ENCODE measurements at regions not wholly inside any gene's neighbourhood (a gene's known extent, or its start where the extent isn't known, plus 50 kb on each side); places are given as distances from the start of the nearest gene placed in this dataset.
A peak's percentile ranks its signal among the peaks of the same experiment; 100 is the strongest.

DNA sequence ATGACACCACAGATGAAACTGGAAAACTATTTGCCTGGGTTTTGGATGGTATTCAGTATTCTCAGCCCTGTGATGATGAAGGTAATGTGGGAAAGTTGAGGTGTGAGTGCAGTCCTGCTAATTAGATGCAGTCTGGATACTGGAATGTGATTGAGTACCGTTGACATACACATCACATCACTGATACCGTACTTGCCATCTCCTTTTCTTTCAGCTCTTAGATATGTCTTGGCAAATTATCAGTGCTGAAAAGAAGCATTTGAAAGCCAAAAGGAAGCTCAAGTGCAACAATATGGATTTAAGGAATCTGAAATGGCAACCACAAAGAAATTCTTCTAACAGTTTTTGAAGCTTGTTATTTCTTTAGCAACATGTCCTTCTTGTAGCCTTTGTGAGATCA is 381.4 kb upstream of the TGFBR2 start:
- Histone ChIP-seq H3K23ac (ENCODE audit: low read depth, low read length) (0 out of 2 replicates have a peak overlapping the region, but pooled peaks have one; percentile 41), H3K9me3 (ENCODE audit: control insufficient read depth, insufficient read depth, low read length) (no peaks in the 10 kb centered on the region), H2AK9ac (replicated peaks; ENCODE audit: low read depth, low read length, poor library complexity) (no peak overlapping the region), H4K20me1 (ENCODE audit: insufficient read depth, low read length) (no peaks in the 10 kb centered on the region), H3K79me1 (ENCODE audit: low read depth in 1 of 2, low read length in 2 of 2) (0 out of 4 replicates have a peak, but pooled peaks cover 0 to 3% of the 10 kb centered on the region in 2 experiments), H3K4ac (ENCODE audit: low read depth, low read length) (no peak overlapping the region), H4K5ac (ENCODE audit: low read depth, low read length) (no peak overlapping the region), H3K27me3 (ENCODE audit: control insufficient read depth, insufficient read depth, low read length) (no peaks in the 10 kb centered on the region), H3K36me3 (ENCODE audit: control insufficient read depth, insufficient read depth, low read length) (no peaks in the 10 kb centered on the region), H3K56ac (ENCODE audit: extremely low read depth, insufficient read depth, low read length) (no peak overlapping the region), H3K18ac (ENCODE audit: low read depth, low read length) (peak overlapping the region; percentile 20; the same call in 1 of the 2 replicates), H3K9me1 (ENCODE audit: insufficient read depth, low read length) (peaks cover 5% of the 10 kb centered on the region), H3K27ac (ENCODE audit: insufficient read depth, low read length) (no peak overlapping the region), H3K4me2 (ENCODE audit: low read depth, low read length) (no peak overlapping the region), H4K8ac (ENCODE audit: low read depth in 2 of 2, low read length in 2 of 2) (no peak overlapping the region), H3K4me3 (ENCODE audit: insufficient read depth, low read depth, low read length) (no peak overlapping the region), H4K91ac (ENCODE audit: insufficient read depth, low read depth, low read length) (no peak overlapping the region), H2BK20ac (ENCODE audit: low read depth, low read length) (no peak overlapping the region), H3K14ac (replicated peaks; ENCODE audit: low read depth, low read length) (no peak overlapping the region), H2BK5ac (ENCODE audit: low read depth, low read length, poor library complexity, severe bottlenecking) (no peak overlapping the region), H2AK5ac (ENCODE audit: low read depth, low read length) (0 out of 2 replicates have a peak overlapping the region, but pooled peaks have one; percentile 7), H2BK15ac (ENCODE audit: low read depth, low read length) (no peak overlapping the region), H3K4me1 (ENCODE audit: control insufficient read depth, insufficient read depth, low read length) (peaks cover 9% of the 10 kb centered on the region), H3K9ac (ENCODE audit: low read depth, low read length) (no peak overlapping the region), H2BK120ac (ENCODE audit: low read depth, low read length) (no peak overlapping the region), H2AFZ (replicated peaks; ENCODE audit: low read length, poor library complexity) (no peak overlapping the region)
- no TSS peak for BruUV-seq (replicated peaks)
- intact Hi-C loops (cut with micrococcal nuclease) (no loop called here), dilution Hi-C loops (cut with HindIII; ENCODE audit: low sequenced_read_pairs, unreplicated experiment) (no loop called here), in situ Hi-C loops (cut with MboI; ENCODE audit: low sequenced_read_pairs) (no loop called here)
- ChIA-PET CTCF (no interaction called here), POLR2A (ENCODE audit: unreplicated experiment) (no interaction called here)
- no peak for ATAC-seq (ENCODE audit: low read depth)
- DNase-seq, result no peak
- TF ChIP-seq ELK1 (IDR thresholded peaks at IDR 0.05; ENCODE audit: borderline replicate concordance, low read depth, low read length) (no peak), RFX5 (IDR thresholded peaks at IDR 0.05; ENCODE audit: low read depth, low read length) (no peak), MXI1 (IDR thresholded peaks at IDR 0.05; ENCODE audit: borderline replicate concordance, low read depth, low read length) (no peak), MAZ (IDR thresholded peaks at IDR 0.05; ENCODE audit: borderline replicate concordance, low read depth, low read length) (no peak), BHLHE40 (IDR thresholded peaks at IDR 0.05; ENCODE audit: low read depth, low read length) (no peak)
- TF ChIP-seq, protein P1, sequence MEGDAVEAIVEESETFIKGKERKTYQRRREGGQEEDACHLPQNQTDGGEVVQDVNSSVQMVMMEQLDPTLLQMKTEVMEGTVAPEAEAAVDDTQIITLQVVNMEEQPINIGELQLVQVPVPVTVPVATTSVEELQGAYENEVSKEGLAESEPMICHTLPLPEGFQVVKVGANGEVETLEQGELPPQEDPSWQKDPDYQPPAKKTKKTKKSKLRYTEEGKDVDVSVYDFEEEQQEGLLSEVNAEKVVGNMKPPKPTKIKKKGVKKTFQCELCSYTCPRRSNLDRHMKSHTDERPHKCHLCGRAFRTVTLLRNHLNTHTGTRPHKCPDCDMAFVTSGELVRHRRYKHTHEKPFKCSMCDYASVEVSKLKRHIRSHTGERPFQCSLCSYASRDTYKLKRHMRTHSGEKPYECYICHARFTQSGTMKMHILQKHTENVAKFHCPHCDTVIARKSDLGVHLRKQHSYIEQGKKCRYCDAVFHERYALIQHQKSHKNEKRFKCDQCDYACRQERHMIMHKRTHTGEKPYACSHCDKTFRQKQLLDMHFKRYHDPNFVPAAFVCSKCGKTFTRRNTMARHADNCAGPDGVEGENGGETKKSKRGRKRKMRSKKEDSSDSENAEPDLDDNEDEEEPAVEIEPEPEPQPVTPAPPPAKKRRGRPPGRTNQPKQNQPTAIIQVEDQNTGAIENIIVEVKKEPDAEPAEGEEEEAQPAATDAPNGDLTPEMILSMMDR (conservative IDR thresholded peaks at IDR 0.05; ENCODE audit: low read depth, low read length), result no peak
- WGBS, 2 experiments (ENCODE audit: extremely low coverage in 2 of 2, insufficient read length in 1 of 2), result no CpG with 5 or more reads among the region's 2 CpGs

Data from IMR-90 (cell line).